ENCODE measurements at regions not wholly inside any gene's neighbourhood (a gene's known extent, or its start where the extent isn't known, plus 50 kb on each side); places are given as distances from the start of the nearest gene placed in this dataset.
A peak's percentile ranks its signal among the peaks of the same experiment; 100 is the strongest.

GRCh38 chr12:39122562-39123204, 217.3 kb upstream of the CPNE8 start:
- DNase-seq, result no peak
- Mint-ChIP-seq H3K27ac (no peak overlapping the region), H3K4me3 (no peak overlapping the region), H3K9me3 (peaks cover 2% of the 10 kb centered on the region), H3K4me1 (ENCODE audit: low read depth) (no peaks in the 10 kb centered on the region), H3K27me3 (no peaks in the 10 kb centered on the region), H3K36me3 (ENCODE audit: low read depth) (no peaks in the 10 kb centered on the region)
- intact Hi-C loops (cut with micrococcal nuclease), result no loop called here
- POLR2A ChIA-PET, result interaction anchor here (0.6 kb wide), 1 partner anchor 81 kb away, joined by 3 read pairs; no protein-coding TSS in a partner anchor
- TF ChIP-seq, protein P1, sequence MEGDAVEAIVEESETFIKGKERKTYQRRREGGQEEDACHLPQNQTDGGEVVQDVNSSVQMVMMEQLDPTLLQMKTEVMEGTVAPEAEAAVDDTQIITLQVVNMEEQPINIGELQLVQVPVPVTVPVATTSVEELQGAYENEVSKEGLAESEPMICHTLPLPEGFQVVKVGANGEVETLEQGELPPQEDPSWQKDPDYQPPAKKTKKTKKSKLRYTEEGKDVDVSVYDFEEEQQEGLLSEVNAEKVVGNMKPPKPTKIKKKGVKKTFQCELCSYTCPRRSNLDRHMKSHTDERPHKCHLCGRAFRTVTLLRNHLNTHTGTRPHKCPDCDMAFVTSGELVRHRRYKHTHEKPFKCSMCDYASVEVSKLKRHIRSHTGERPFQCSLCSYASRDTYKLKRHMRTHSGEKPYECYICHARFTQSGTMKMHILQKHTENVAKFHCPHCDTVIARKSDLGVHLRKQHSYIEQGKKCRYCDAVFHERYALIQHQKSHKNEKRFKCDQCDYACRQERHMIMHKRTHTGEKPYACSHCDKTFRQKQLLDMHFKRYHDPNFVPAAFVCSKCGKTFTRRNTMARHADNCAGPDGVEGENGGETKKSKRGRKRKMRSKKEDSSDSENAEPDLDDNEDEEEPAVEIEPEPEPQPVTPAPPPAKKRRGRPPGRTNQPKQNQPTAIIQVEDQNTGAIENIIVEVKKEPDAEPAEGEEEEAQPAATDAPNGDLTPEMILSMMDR (IDR thresholded peaks at IDR 0.05), result no peak
- ATAC-seq, result no peak
- CTCF ChIA-PET, result no interaction called here

GRCh38 chr12:39116861-39117260, 211.5 kb upstream of the CPNE8 start:
- no peak overlapping the region for H3K27ac Mint-ChIP-seq
- no peaks in the 10 kb centered on the region for H3K27me3 Mint-ChIP-seq
- intact Hi-C loops (cut with micrococcal nuclease), result no loop called here
- POLR2A ChIA-PET, result no interaction called here
- ATAC-seq (no peak), DNase-seq (no peak)
- TF ChIP-seq, protein P1 (IDR thresholded peaks at IDR 0.05), result no peak
- H3K36me3 Mint-ChIP-seq (ENCODE audit: low read depth), result no peaks in the 10 kb centered on the region
- CTCF ChIA-PET, result interaction anchor here (1.0 kb wide), 1 partner anchor 13 kb away, joined by 3 read pairs; no protein-coding TSS in a partner anchor
- H3K4me1 Mint-ChIP-seq (ENCODE audit: low read depth), result no peaks in the 10 kb centered on the region
- no peaks in the 10 kb centered on the region for H3K9me3 Mint-ChIP-seq
- H3K4me3 Mint-ChIP-seq, result no peak overlapping the region

DNA sequence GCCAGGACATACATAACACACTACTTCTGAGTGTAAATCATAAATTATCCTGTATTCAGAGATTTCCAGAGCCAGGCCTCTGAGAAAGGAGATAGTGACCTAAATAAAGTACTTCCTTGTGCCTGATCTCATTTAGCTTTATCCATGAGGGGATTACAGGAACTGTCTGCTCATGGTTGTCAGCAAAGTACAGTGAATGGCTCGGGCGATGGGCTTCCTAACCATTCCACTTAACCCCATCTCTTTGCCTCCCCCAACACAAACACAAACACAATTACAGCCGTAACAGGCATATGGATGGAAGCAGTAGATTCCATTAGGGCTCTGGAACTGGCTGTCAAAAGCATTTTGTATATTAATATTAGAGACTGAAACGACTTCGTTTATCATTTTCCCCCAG, 206.7 kb upstream of the CPNE8 start:
- DNase-seq, result no peak
- no peaks in the 10 kb centered on the region for H3K4me1 Mint-ChIP-seq (ENCODE audit: low read depth)
- TF ChIP-seq, protein P1 (IDR thresholded peaks at IDR 0.05), result no peak
- no peaks in the 10 kb centered on the region for H3K9me3 Mint-ChIP-seq
- ATAC-seq, result no peak
- POLR2A ChIA-PET, result no interaction called here
- H3K27me3 Mint-ChIP-seq, result no peaks in the 10 kb centered on the region
- CTCF ChIA-PET, result no interaction called here
- H3K36me3 Mint-ChIP-seq (ENCODE audit: low read depth), result no peaks in the 10 kb centered on the region
- intact Hi-C loops (cut with micrococcal nuclease), result no loop called here
- H3K4me3 Mint-ChIP-seq, result no peak overlapping the region
- no peak overlapping the region for H3K27ac Mint-ChIP-seq

DNA sequence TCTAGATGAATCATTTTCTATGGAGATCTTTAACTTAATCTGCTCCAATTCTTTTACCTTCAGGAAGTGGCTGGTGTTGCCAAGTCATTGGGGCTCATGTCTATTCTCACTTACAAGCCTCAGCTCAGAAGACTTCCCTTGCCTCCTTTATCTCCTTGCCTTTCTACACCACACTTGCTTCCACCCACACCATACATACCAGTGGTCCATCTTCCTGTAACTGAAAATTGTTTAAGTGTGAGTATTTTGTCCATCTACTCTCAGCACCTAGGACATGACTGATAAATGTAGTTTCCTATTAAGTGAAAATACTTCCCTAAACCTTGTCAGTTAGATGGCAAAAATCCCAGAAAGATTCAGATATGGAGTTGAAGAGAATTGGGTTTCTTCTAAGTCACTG, 199.7 kb upstream of the CPNE8 start:
- intact Hi-C loops (cut with micrococcal nuclease), result loop anchor here (10.0 kb wide), 1 partner anchor 770 kb away; no protein-coding TSS in a partner anchor
- POLR2A ChIA-PET, result no interaction called here
- Mint-ChIP-seq H3K4me3 (no peak overlapping the region), H3K27ac (no peak overlapping the region), H3K9me3 (no peaks in the 10 kb centered on the region), H3K36me3 (ENCODE audit: low read depth) (no peaks in the 10 kb centered on the region), H3K4me1 (ENCODE audit: low read depth) (no peaks in the 10 kb centered on the region), H3K27me3 (no peaks in the 10 kb centered on the region)
- DNase-seq (no peak), ATAC-seq (no peak)
- TF ChIP-seq, protein P1 (IDR thresholded peaks at IDR 0.05), result no peak
- CTCF ChIA-PET, result no interaction called here

DNA sequence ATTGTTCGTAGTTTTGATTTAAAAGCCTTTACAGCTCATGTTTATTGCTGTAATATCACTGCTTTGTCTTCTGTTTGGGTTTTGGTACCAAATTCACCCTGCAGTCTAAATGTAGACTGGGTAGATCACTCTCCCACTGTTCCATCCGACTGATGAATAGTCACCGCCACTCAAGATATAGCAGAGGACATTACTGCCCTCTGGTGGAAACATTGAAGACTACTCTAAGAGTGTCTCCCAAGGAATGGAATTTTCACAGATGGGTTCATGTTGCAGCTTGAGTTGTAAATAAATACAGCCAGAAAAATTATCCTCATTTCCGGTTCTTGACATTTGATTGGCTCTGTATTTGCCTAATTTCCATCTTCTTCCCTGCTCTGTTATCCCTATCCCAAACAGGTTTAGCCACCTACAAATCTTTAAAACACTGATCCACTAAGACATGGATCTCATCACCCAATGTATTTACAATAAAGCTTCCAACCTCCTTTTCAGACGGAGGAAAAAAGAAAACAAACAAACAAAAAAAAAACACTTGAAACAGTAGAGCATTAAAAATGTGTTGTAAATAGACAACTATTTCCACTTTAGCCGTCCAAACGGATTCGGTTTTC, 198.3 kb upstream of the CPNE8 start:
- intact Hi-C loops (cut with micrococcal nuclease), result loop anchor here (10.0 kb wide), 1 partner anchor 769 kb away; no protein-coding TSS in a partner anchor
- H3K36me3 Mint-ChIP-seq (ENCODE audit: low read depth), result no peaks in the 10 kb centered on the region
- CTCF ChIA-PET, result interaction anchor here (0.8 to 2.0 kb wide), 6 partner anchors 10 to 760 kb away, joined by 3 to 5 read pairs (median 4); partner anchors contain the start of gene CPNE8
- ATAC-seq (peak; percentile 68), DNase-seq (peak; percentile 5)
- no peaks in the 10 kb centered on the region for H3K9me3 Mint-ChIP-seq
- no peak overlapping the region for H3K4me3 Mint-ChIP-seq
- H3K27ac Mint-ChIP-seq, result no peak overlapping the region
- no peaks in the 10 kb centered on the region for H3K4me1 Mint-ChIP-seq (ENCODE audit: low read depth)
- H3K27me3 Mint-ChIP-seq, result no peaks in the 10 kb centered on the region
- POLR2A ChIA-PET, result no interaction called here
- TF ChIP-seq, protein P1 (IDR thresholded peaks at IDR 0.05), result peak; percentile 62
